K562 (cell line): ENCODE measurements at regions not wholly inside any gene's neighbourhood (a gene's known extent, or its start where the extent isn't known, plus 50 kb on each side); places are given as distances from the start of the nearest gene placed in this dataset.

Experiments used
- ATAC-seq: fragments of 200-7000 bp; cut with Tn5 transposase; 3 replicates; pipeline ENCODE4 v1.9.1; 2020; ENCODE audit warnings: moderate library complexity
- BruUV-seq: library from RNA; stranded (reverse); fragments of 400-500 nt; replicated peaks from 2 replicates; lab custom pipeline; 2021; lab: Mats Ljungman, UMichigan
- CTCF ChIA-PET: fragments of 300-600 bp; formaldehyde crosslinking; extraction: SDS; loops from one replicate; lab custom pipeline; 2021; ENCODE audit warnings: low intra/inter-chr PET ratio; lab: Yijun Ruan, JAX
- POLR2A ChIA-PET: fragments of 300-600, 350-650 bp; sonication (Branson Sonifier 250); formaldehyde crosslinking; extraction: SDS; loops from one replicate; lab custom pipeline; 2021; ENCODE audit warnings: antibody characterized with exemption, inconsistent platforms; lab: Yijun Ruan, JAX
- DNase-seq, 4 experiments: peaks; one replicate each; pipeline versions ENCODE4 v3.0.0 to v3.0.0-alpha.2; 2011 to 2018; ENCODE audit warnings: low spot score in 3 of 4, mixed read lengths in 3 of 4; ENCODE audit errors: extremely low read depth in 1 of 4
- FAIRE-seq: peaks from 2 replicates; lab custom pipeline; 2011; peaks lifted over from hg19 to GRCh38; lab: Jason Lieb, UNC
- H2AFZ ChIP-seq: 2 replicates; pipeline ENCODE4 v1.6.0; 2011; ENCODE audit warnings: low read depth, low read length, control low read depth, inconsistent platforms
- H3K27ac ChIP-seq: fragments of 200-600 bp; 3 replicates; pipeline ENCODE4 v1.8.0; 2011; ENCODE audit warnings: low read depth, mild to moderate bottlenecking, control low read depth, inconsistent platforms, low read length, moderate library complexity, mixed read lengths; ENCODE audit errors: extremely low read depth
- H3K27me3 ChIP-seq, 2 experiments: fragments of 300-600 bp in 1 of 2; 2 replicates in 1 of 2; 3 replicates in 1 of 2; pipeline versions ENCODE4 v1.6.0 to v1.8.0; 2011; ENCODE audit warnings: inconsistent platforms in 2 of 2, low read length in 2 of 2, mild to moderate bottlenecking in 1 of 2, mixed read lengths in 1 of 2, moderate library complexity in 1 of 2; ENCODE audit not compliant: control insufficient read depth in 2 of 2, insufficient read depth in 2 of 2
- H3K36me3 ChIP-seq: fragments of 300-600 bp; 3 replicates; pipeline ENCODE4 v1.8.0; 2011; ENCODE audit warnings: mild to moderate bottlenecking, low read length, inconsistent platforms; ENCODE audit not compliant: control insufficient read depth, insufficient read depth
- H3K4me1 ChIP-seq, 2 experiments: fragments of 200-600 bp in 1 of 2; replicated peaks in 1 of 2; 2 replicates in 1 of 2; 3 replicates in 1 of 2; pipeline versions ENCODE4 v1.5.1 to v1.8.0; 2011; ENCODE audit warnings: inconsistent platforms in 2 of 2, low read length in 2 of 2, mild to moderate bottlenecking in 1 of 2, mixed read lengths in 1 of 2, moderate library complexity in 1 of 2; ENCODE audit not compliant: control insufficient read depth in 2 of 2, insufficient read depth in 2 of 2
- H3K4me2 ChIP-seq: 2 replicates; pipeline ENCODE4 v1.6.1; 2011; ENCODE audit warnings: low read length, control low read depth, inconsistent platforms, mixed read lengths; ENCODE audit not compliant: insufficient read depth
- H3K4me3 ChIP-seq: fragments of 200-600 bp; sonication (generic), shearing (Covaris generic); 2 replicates; pipeline ENCODE4 v1.5.1; 2016; ENCODE audit warnings: control low read depth, inconsistent platforms
- H3K79me2 ChIP-seq: fragments of 200-600 bp; 3 replicates; pipeline ENCODE4 v1.8.0; 2011; ENCODE audit warnings: low read length, inconsistent platforms; ENCODE audit not compliant: control insufficient read depth, insufficient read depth
- H3K9ac ChIP-seq, 2 experiments: 2 replicates each; pipeline versions ENCODE4 v1.6.0 to v1.6.1; 2011; ENCODE audit warnings: low read depth in 2 of 2, low read length in 2 of 2, control low read depth in 1 of 2, inconsistent platforms in 1 of 2, mild to moderate bottlenecking in 1 of 2, mixed read lengths in 1 of 2; ENCODE audit not compliant: insufficient read depth in 1 of 2
- H3K9me1 ChIP-seq: one replicate; pipeline ENCODE4 v1.6.0; 2011; ENCODE audit warnings: inconsistent platforms, mild to moderate bottlenecking, low read length, moderate library complexity; ENCODE audit not compliant: control insufficient read depth, insufficient read depth
- H3K9me3 ChIP-seq: replicated peaks from 2 replicates; pipeline ENCODE4 v1.5.1; 2011; ENCODE audit warnings: low read depth, low read length, inconsistent platforms; ENCODE audit not compliant: control insufficient read depth, insufficient read depth
- H4K20me1 ChIP-seq: replicated peaks from 2 replicates; pipeline ENCODE4 v1.6.1; 2011; ENCODE audit warnings: low read length, inconsistent platforms, mixed read lengths; ENCODE audit not compliant: control insufficient read depth, insufficient read depth
- HCFC1 ChIP-seq: IDR thresholded peaks from 2 replicates; pipeline ENCODE4 v1.6.1; 2012; ENCODE audit warnings: low read depth, low read length, improper control_type of control experiment
- JUNB ChIP-seq: fragments of 450-650 bp; formaldehyde crosslinking; conservative IDR thresholded peaks from 2 replicates; pipeline ENCODE4 v1.4.0; 2020; ENCODE audit warnings: mild to moderate bottlenecking
- RBM25 ChIP-seq: fragments of 200-400 bp; formaldehyde crosslinking; IDR thresholded peaks from 2 replicates; pipeline ENCODE4 v1.6.1; 2018; ENCODE audit warnings: low read length, low read depth, moderate library complexity; ENCODE audit not compliant: severe bottlenecking
- ZNF274 ChIP-seq: IDR thresholded peaks from 2 replicates; pipeline ENCODE4 v1.6.1; 2011; ENCODE audit warnings: low read depth, mild to moderate bottlenecking, low read length, moderate library complexity, borderline replicate concordance
- WGBS: fragments of 100-300 bp; shearing (Covaris generic); methylation state at CpG from one replicate; pipeline ENCODE4 v1.1.6; 2016; ENCODE audit warnings: low coverage, mixed read lengths; ENCODE audit not compliant: insufficient coverage; ENCODE audit errors: missing lambda C conversion rate; 5-methylcytosine and 5-hydroxymethylcytosine counted together
- in situ Hi-C: fragments of 300-500 bp; cut with MboI; formaldehyde crosslinking; loops from 4 replicates; pipeline ENCODE4 v1.15.0; 2018; ENCODE audit warnings: inconsistent platforms, mixed read lengths
- intact Hi-C: fragments of 100-400 bp; cut with micrococcal nuclease; formaldehyde crosslinking; loops from 2 replicates; pipeline ENCODE4 v1.14.2; 2022
- TF ChIP-seq, protein P1 (sequence below): sonication (generic); formaldehyde crosslinking; IDR thresholded peaks from 2 replicates; pipeline ENCODE4 v1.8.1; 2022; ENCODE audit warnings: missing genetic modification reagents
- TF ChIP-seq, protein P2 (sequence below): fragments of 450-650 bp; IDR thresholded peaks from 2 replicates; pipeline ENCODE4 v1.6.1; 2016; ENCODE audit warnings: borderline replicate concordance

GRCh38 chr16:5882087-5882640 is 784.6 kb upstream of the EEF2KMT start (continued):
- TF ChIP-seq JUNB (CRISPR knock-in tag), result no peak
- TF ChIP-seq RBM25, result peak; percentile 87
- TF ChIP-seq HCFC1, result peak; percentile 64

DNA sequence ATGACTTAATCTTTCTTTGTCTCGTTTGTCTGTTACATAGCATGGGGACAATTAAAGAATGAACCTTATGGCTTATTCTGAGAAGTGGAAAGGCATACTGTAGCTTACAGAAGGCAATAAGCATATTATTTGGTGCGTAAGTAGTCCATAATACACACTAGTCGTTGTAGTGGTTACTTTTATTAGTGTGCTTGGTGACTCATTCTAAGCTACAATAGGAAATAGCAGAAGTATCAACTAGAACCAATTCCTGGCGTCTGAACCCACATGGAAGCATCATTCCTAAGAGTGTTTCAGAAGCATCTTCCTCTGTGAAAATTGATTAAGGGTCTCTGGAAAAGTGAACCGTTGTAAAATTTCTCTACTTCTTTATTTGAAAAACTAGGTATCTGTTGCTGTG is 777.8 kb upstream of the EEF2KMT start:
- Histone ChIP-seq H3K9ac (no peak overlapping the region), H3K4me1 (no peaks in the 10 kb centered on the region), H3K9me3 (no peaks in the 10 kb centered on the region), H3K27me3 (no peaks in the 10 kb centered on the region; a peak in 1 of 5 replicates), H3K9me1 (no peaks in the 10 kb centered on the region), H2AFZ (no peak overlapping the region), H3K79me2 (no peaks in the 10 kb centered on the region), H3K27ac (no peak overlapping the region), H3K36me3 (no peaks in the 10 kb centered on the region), H3K4me3 (no peak overlapping the region), H4K20me1 (no peaks in the 10 kb centered on the region), H3K4me2 (no peak overlapping the region)
- no peak for TF ChIP-seq ZNF274
- TF ChIP-seq, protein P1, sequence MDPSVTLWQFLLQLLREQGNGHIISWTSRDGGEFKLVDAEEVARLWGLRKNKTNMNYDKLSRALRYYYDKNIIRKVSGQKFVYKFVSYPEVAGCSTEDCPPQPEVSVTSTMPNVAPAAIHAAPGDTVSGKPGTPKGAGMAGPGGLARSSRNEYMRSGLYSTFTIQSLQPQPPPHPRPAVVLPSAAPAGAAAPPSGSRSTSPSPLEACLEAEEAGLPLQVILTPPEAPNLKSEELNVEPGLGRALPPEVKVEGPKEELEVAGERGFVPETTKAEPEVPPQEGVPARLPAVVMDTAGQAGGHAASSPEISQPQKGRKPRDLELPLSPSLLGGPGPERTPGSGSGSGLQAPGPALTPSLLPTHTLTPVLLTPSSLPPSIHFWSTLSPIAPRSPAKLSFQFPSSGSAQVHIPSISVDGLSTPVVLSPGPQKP (CRISPR knock-in tag), result no peak
- TF ChIP-seq, protein P2, sequence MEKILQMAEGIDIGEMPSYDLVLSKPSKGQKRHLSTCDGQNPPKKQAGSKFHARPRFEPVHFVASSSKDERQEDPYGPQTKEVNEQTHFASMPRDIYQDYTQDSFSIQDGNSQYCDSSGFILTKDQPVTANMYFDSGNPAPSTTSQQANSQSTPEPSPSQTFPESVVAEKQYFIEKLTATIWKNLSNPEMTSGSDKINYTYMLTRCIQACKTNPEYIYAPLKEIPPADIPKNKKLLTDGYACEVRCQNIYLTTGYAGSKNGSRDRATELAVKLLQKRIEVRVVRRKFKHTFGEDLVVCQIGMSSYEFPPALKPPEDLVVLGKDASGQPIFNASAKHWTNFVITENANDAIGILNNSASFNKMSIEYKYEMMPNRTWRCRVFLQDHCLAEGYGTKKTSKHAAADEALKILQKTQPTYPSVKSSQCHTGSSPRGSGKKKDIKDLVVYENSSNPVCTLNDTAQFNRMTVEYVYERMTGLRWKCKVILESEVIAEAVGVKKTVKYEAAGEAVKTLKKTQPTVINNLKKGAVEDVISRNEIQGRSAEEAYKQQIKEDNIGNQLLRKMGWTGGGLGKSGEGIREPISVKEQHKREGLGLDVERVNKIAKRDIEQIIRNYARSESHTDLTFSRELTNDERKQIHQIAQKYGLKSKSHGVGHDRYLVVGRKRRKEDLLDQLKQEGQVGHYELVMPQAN, result no peak
- in situ Hi-C loops (no loop called here), intact Hi-C loops (no loop called here)
- ChIA-PET CTCF (no interaction called here), POLR2A (no interaction called here)
- no peak for ATAC-seq
- WGBS, result under 1% methylated on average over 5 of the region's 5 CpGs
- no peak for FAIRE-seq
- no peak for DNase-seq
- no TSS peak for BruUV-seq
